ENCODE measurements at regions not wholly inside any gene's neighbourhood (a gene's known extent, or its start where the extent isn't known, plus 50 kb on each side); places are given as distances from the start of the nearest gene placed in this dataset.
A peak's percentile ranks its signal among the peaks of the same experiment; 100 is the strongest.
"Not testable (repeated sequence)": the region's sequence is repeated elsewhere in the genome, so short reads cannot be mapped to it uniquely, and the experiment has no call there.

DNA sequence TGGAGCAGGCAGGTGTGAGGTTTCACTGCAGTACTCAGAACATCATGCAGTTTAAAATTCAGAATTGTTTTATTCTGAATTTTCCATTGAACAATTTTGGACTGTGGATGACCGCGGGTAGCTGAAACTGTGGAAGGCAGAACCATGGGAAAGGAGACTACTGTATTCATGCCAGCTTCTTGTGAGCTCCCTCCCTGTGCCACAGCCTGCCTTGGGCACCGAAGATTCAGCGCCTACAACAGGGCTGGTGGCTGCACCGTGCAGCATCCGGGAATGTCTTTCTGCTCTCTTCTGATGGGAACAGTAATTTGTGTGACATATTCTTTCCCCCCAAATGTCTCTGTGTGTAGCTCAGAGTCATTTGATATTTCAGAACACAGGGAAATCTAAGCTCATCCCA, 118.5 kb upstream of the NKX1-1 start:
- DNase-seq (ENCODE audit: low read depth) = no peak

DNA sequence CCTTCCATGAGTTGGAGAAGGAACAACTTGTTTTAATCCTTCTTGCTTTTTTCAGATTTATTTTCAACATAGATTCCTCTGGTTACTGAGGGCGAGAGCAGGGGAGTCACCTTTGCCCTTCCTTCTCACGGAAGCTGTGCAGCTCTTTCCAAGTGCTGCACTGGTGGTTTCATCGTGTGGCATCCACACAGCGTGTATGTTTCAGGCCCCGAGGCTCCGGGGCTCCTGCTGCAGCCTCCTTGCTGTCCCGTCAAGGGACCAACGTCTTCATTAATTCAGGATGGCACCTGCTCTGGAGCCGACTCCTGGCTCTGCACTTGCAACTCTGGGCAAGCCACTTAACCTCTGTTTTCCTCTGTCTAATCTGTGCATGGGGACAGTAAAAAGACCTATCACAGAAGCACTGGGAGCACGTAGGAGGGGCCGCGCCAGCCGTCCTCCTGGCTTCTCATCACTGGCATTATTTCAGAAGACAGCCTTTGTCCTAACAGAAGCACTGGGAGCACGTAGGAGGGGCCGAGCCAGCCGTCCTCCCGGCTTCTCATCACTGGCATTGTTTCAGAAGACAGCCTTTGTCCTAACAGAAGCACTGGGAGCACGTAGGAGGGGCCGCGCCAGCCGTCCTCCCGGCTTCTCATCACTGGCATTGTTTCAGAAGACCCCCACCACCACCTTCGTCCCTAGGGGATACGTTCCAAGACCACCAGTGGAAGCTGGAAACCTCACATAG, 117.8 kb upstream of the NKX1-1 start:
- DNase-seq (ENCODE audit: low read depth) = no peak

DNA sequence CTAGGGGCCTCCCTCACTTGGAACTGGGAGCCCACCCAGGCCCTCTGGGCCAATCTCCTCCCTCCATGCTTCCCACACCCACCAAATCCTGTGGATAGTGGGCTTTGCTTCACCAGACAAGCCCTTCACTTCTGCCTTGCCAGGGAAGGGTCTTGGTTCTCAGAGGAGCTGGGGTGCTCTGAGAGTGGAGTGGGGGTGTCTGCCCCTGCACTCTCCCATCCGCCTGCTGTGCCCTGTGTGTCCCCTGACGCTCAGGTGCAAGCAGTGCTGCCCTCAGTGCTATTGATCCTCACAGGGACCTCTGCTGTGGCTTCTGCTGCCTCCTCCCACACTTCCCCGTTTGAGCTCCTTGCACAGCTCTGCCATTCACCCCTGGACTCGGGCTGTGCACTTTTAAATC, 117.3 kb upstream of the NKX1-1 start:
- DNase-seq (ENCODE audit: low read depth) = no peak

DNA sequence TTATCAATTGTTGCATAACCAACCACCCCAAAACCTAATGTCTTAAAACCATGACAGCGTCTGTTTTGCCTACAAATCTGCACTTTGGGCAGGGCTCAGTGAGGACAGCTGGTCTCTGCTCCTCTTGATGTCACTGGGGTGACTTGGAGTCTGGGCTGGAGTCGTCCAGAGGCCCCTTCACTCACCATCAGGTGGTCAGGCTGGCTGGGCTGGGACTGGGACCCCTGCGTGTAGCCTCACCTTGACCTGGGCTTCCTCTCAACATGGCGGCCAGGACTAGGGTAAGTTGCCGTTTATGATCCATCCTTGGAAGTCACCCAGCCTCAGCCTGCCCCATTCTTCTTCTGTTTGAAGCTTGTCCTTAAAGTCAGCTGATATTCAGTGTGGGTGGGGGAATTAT, 116.8 kb upstream of the NKX1-1 start:
- DNase-seq (ENCODE audit: low read depth) = no peak

DNA sequence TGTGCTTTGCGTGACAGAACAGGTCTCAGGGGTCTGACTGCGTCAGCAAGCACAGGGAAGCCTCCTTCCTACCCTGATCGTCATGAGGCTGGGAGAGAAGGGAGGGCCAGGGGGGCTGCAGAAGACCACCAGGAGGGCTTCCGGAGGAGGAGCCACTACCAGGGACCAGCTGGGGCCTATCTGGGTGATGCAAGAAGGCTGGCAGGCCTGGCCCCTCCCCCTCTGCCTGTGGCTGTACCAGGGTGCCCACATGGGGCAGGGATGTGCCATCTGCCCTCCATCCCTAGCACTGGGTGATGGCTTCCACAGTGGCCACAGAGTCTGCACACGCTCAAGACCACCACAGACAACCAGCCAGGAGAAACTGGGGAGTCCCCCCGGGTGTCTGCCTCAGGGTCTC, 116.4 kb upstream of the NKX1-1 start:
- no peak for DNase-seq (ENCODE audit: low read depth)

DNA sequence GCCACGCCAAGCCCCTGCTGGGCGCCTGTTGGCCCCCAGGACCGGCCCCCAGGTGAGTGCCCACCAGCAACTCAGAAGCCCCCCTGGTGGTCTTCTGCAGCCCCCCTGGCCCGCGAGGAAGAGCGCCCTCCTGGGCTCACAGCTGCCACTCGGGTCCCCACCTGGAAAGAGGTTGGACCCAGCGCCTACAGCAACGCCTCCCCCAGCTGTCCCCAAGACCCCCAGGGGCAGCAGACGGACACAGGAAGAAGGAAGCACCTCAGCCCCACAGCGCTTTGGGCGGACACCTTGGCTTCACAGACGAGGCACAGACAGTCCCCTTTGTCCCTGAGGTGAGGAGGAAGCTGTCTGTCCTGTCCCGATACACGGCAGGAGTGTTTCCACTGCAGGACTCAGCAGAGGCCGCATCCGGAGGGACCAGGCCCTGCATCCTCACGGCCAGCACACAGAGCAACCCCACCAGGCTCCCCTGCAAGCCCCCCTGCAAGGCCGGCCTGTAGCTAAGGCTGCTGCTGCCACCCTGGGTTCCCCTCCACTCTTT, 115.6 kb upstream of the NKX1-1 start:
- no peak for DNase-seq (ENCODE audit: low read depth)

DNA sequence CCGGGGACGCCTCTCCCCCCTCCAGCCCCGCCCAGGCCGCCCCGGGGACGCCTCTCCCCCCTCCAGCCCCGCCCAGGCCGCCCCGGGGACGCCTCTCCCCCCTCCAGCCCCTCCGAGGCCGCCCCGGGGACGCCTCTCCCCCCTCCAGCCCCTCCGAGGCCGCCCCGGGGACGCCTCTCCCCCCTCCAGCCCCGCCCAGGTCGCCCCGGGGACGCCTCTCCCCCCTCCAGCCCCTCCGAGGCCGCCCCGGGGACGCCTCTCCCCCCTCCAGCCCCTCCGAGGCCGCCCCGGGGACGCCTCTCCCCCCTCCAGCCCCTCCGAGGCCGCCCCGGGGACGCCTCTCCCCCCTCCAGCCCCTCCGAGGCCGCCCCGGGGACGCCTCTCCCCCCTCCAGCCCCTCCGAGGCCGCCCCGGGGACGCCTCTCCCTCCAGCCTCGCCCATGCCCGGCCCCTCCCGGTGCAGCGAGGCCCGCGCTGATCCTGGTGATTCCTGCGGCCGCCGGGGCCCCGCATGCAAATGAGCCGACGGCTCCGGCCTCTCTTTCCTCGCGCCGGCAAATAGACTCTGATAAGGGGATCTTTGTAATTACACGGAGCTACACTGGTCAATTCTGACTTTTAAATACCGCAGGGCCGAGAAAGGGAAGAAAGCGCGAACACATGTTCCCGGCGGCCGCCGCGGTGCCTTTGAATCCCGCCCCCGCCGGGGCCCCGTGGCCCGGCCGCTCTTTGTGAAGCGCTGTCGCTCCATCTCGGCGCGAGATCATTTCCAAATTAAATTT, 114.7 kb upstream of the NKX1-1 start:
- not testable (repeated sequence) for DNase-seq (ENCODE audit: low read depth)

DNA sequence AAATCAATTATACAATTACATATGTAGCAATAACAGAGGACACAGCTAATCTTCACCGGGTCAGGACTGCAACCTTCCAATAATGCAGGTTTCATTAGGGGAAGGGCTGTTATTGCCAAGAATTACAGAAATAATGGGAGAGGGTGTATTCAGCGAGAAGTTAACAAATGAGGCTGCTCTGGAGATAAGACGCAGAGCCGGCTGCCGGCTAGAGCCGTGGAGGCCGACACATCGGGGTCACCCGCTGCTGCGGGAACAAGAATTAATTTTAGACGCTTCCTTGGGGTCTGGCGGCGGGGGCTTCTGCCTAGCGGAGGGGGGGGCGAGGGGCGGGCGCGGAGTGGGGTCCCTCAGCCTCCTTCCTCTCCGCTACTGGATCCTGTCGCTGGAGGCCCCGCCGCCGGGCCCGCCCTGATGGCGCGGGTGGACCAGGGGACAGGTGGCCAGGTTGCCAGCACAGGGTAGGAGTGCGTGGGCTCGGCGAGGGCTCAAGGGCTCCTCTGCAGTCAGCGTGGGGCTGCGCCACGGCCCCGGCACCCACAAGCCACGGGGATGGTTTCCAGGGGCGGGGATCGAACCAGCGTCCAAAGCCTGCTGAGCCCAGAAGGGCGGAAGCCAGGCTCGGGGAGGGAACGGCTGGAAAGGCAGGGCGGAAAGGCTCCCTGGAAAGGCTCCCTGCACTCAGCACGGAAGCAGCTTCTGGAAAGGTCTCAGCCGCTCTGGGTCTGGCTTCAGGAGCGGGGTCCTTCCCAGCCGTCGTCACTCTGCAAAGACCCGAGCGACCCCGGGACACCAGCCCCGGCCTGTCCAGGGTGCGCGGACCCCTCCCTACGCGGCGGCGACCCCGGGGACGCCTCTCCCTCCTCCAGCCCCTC, 113.8 kb upstream of the NKX1-1 start:
- DNase-seq (ENCODE audit: low read depth) = no peak

DNA sequence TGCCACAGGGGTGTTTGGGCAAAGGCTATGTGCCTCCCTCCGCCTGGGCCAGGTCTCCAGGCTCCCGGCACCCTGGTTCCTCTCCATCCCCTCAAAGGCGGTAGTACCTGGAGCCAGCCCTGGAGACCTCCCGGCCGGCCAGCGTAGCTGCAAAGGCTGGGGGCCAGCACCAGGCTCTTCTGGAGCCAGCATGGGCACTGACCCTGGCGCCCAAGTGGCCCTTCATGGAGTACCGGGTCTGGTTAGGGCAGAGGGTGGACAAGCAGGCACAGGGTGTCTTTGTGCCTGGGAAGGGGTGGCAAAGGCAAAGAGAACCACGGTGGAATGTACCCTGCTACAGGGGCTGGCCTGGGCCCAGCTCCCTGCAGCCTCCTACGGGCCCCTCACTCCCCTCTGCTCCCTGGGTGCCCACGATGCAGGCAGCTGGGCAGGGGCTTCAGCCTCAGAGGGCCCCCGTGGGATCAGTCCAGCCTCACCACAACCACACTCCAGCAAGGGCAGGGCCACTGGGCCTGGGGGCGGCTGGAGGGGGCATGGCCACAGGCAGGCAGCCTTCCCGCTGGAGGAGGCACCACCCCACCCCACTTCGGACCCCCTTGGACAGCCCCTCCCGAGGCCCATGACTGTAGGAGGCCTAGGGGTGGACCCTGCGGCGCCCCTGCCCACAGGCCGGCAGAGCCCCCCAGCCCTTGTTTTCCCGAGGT, 112.9 kb upstream of the NKX1-1 start:
- DNase-seq (ENCODE audit: low read depth) = no peak

DNA sequence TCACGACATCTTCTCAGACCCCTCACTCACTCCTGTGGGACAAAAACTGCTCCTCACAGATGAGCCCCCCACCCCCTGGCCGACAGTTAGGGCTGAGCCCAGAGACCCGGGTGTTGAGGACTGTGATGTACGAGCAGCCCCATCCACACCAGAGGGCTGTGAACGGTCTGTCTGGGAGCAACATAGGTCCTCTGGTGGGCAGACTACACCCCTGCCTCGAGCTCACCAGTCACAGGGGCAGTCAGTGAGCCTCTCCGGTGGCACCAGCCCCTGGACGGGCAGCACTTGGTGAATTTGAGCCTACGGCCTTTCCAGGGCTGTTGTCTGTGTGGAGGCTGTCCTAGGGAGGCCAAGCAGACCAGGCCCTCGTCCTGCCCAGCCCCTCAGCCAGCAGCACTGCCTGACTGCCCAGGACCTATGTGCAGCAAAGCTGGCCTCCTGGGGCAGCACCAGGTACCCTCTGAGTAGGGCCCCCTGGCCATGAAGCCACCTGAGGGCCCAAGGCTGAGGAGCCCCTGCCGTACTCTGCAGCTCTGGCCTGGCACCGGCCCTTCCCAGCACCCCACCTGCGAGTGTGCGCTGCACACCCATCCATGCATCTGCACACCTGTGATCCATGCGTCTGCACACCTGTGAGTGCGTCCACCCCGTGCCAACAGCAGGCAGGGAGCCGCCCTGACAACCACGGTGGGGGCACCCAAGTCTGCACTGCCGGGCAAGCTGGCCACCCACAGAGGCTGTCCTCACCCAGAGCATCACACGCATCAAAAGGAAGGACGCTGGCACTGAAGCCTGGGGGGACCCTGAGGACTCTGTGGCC, 111.6 kb upstream of the NKX1-1 start:
- no peak for DNase-seq (ENCODE audit: low read depth)

DNA sequence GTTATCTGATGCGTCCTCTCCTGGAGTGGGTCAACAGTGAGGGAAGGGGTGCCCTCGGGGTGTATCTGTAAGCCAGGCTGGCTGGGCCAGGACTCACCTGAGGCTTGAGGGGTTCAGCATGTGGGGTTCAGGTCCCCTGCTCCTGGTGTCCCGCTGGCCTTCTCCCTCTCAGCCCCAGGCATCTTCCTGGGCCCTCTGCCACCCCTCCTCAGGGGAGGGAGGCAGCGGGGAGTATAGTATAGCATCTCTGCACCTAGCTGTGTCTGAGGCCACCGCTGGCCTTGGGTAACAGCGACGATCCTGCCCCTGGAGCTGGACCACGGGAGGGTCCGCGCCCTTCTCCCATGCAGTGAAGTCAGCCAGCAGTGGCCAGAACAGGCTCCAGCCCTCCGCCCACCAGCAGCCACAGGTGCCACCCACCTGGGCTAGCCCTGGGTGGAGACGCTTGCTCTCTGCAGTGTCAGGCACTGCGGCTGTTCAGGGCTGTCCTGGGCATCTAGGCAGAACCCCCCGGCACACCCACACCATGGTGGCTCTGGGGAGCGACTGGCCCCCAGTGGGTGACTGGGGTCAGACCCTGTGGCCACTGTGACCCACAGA, 110.7 kb upstream of the NKX1-1 start:
- DNase-seq (ENCODE audit: low read depth) = no peak

DNA sequence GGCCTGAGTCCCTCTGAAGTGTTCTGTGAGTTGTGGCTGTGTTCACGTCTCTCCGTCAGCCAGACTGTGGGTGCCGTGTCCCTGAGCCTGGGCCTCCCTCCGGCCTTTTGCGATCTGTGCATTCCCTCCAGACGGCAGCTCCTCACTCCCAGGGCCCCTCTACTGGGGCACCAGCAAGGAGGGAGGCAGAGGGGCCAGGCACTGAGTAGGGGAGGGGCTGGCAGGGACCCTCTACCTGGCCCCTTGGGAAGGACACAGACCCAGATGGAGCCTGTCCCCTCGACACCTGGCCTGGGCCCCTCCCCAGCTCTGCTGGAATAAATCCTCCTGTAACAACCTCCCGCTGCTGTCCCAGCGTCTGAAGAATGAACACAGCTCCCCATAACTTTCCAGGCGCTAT, 110.0 kb upstream of the NKX1-1 start:
- no peak for DNase-seq (ENCODE audit: low read depth)

DNA sequence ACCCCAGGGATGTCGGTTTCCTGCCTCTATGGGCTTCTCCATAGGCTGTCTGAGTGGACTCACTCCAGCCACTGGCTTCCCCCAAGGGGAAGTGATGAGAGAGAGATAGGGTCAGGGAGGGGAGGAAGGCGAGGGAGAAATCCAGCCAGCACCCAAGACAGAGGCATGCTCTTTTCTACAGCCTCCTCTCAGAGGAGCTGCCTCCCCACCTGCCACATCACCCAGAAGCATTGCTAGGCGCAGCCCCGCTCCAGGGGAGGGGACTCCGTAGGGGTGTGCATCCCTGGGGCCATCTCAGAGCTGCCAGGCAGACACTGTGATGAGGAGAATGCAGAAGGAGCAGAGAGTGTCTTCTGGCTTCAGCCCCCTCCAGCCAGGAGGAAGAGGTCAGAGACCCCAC, 109.5 kb upstream of the NKX1-1 start:
- no peak for DNase-seq (ENCODE audit: low read depth)

DNA sequence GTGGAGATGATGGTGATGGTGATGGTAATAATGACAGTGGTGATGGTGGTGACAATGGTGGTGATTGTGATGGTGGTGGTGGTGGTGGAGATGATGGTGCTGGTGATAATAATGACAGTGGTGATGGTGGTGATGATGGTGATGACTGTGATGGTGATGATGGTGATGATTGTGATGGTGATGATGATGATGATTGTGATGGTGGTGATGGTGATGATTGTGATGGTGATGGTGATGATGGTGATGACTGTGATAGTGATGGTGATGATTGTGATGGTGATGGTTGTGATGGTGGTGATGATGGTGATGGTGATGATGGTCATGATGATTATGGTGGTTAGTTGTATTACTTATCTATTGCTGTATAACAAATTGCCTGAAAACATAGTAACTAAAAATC, 108.9 kb upstream of the NKX1-1 start:
- no peak for DNase-seq (ENCODE audit: low read depth)

DNA sequence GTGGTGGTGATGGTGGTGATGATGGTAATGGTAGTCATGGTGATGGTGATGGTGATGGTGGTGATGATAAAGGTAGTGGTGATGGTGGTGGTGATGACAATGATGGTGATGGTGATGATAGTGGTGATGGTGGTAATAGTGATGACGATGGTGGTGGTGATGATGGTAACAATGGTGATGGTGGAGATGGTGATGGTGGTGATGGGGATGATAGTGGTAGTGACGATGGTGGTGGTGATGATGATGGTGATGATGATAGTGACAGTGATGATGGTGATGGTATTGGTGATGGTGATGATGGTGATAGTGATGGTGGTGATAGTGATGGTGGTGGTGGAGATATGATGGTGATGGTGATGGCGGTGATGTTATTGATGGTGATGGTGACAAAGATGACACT, 108.4 kb upstream of the NKX1-1 start:
- DNase-seq (ENCODE audit: low read depth) = no peak

DNA sequence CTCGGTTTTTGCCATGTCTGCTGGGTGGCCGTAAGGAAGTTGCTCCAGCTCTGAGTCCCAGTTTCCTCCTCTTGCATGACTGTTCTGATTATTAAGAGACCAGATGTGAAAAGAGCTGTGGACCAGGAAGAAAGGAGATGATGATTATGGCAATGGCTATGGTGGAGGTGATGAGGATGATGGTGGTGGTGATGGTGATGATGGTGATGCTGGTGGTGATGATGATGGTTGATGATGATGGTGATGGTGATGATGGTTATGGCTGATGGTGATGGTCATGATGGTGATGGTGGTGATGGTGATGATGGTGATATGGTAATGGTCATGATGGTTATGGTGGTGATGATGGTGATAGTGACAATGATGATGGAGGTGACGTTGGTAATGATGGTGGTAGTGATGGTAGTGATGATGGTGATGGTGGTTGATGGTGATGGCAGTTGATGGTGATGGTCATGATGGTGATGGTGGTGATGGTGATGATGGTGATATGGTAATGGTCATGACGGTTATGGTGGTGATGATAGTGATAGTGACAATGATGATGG, 107.8 kb upstream of the NKX1-1 start:
- DNase-seq (ENCODE audit: low read depth) = no peak

DNA sequence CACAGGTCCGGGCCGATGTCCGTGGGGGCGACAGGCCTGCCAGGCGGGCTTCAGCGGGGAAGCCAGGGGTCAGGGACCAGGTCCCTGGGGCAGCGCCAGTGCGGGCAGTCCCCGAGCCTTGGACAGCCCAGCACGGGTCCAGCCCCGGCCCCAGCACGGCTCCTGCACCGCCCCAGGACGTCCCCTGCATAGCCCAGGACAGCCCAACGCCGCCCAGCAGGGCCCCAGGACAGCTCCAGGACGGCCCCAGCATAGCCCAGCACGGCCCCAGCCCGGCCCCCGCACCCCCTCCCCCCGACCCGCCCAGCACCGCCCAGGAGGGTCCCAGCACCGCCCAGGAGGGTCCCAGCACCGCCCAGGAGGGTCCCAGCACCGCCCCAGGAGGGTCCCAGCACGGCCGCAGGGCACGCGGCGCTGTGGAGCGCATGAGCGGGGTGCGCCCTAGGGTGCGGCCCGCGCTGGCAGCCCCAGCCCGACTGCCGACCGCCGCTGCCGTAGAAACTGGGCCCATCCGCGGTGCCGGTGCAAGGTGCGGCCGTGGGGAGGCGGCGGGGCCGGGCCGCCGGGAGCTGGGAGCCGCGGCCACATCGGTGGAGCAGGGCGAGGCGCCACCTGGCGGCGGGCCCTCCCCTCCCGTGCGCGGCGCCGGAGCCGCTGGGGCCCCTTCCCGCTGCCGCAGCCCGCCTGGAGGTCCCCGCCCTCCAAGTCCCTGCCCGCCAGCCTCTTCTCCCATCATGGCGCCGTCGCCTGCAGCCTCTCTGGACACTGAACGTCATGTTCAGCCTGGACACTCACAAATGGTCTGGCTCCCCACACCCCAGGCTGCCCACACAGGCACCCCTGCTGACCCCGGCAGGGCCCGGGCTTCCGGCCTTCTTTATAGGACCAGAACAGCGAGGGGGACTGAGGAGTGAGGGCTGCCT, 106.8 kb upstream of the NKX1-1 start:
- peak; percentile 35 for DNase-seq (ENCODE audit: low read depth)

DNA sequence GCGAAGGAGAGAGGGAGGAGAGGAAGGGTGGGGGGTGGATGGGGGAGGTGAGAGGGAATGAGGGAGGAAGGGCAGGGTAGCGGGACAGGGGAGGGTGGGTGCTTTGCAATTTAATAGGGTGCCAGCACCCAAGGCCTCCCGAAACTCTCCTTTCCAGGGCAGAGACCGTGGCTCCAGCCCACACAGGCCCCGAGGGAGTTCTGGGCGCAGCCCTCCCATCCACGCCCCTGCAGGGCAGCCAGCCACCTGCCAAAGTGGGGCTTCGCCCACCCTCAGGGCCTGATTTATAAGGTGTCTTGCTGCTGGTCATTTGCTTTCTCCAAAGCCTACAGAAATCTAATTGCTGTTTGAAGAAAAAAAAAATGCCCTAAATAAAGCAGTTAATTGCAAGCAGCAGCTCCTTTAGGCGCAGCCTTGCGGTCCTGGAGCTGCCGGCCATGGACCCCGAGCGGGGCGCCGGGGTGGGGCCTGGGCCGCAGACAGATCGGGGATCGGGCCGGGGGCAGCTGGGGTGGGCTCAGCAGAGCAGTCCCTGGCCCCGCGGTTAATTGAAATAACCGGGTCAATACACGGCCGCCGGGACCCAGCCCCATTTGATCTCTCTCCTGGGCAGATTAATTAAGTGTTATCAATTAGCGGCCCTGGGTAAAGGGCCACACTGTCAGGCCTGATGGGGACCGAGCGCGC, 106.0 kb upstream of the NKX1-1 start:
- no peak for DNase-seq (ENCODE audit: low read depth)

All from activated T-cell treated with anti-CD3 and anti-CD28 coated beads for 1 hour (primary cell).